Esophagus muscularis mucosa (tissue), 3 donors: ENCODE measurements at regions not wholly inside any gene's neighbourhood (a gene's known extent, or its start where the extent isn't known, plus 50 kb on each side); places are given as distances from the start of the nearest gene placed in this dataset.

ENCODE experiments used
- CTCF ChIP-seq, 3 experiments: fragments of 200-600 bp in 2 of 3; fragments of 450-650 bp in 1 of 3; sonication (generic) in 2 of 3; IDR thresholded peaks; one replicate each; pipeline ENCODE4 v1.5.1; 2017 to 2019; ENCODE audit warnings: antibody characterized with exemption in 3 of 3, mild to moderate bottlenecking in 2 of 3, moderate library complexity in 1 of 3
- EP300 ChIP-seq: sonication (generic); formaldehyde crosslinking; IDR thresholded peaks from one replicate; pipeline ENCODE4 v1.6.1; 2017; ENCODE audit warnings: antibody characterized with exemption

GRCh38 chr6:33877982-33878535 is 74.3 kb upstream of the MLN start:
- TF ChIP-seq CTCF (IDR thresholded peaks at IDR 0.05) (no peak), EP300 (no peak)
